Ascending aorta (tissue), 2 donors: ENCODE measurements at regions not wholly inside any gene's neighbourhood (a gene's known extent, or its start where the extent isn't known, plus 50 kb on each side); places are given as distances from the start of the nearest gene placed in this dataset.

Experiments
- DNase-seq, 2 donors: peaks; one replicate each; pipeline ENCODE4 v3.0.0-alpha.2; 2019; ENCODE audit warnings: low spot score in 2 of 2
- H3K27ac ChIP-seq, 2 donors: fragments of 200-600 bp; sonication (generic); one replicate each; pipeline ENCODE4 v1.5.1; 2016 to 2017; ENCODE audit warnings: mild to moderate bottlenecking in 1 of 2
- H3K27me3 ChIP-seq: fragments of 200-600 bp; sonication (generic); one replicate; pipeline ENCODE4 v1.5.1; 2017
- H3K36me3 ChIP-seq, 2 donors: fragments of 200-600 bp; sonication (generic); one replicate each; pipeline ENCODE4 v1.5.1; 2016
- H3K4me1 ChIP-seq, 2 donors: fragments of 200-600 bp; sonication (generic); one replicate each; pipeline ENCODE4 v1.5.1; 2016 to 2017; ENCODE audit warnings: mild to moderate bottlenecking in 1 of 2
- H3K4me3 ChIP-seq, 2 donors: fragments of 200-600 bp; sonication (generic); one replicate each; pipeline ENCODE4 v1.5.1; 2016 to 2017; ENCODE audit warnings: mild to moderate bottlenecking in 1 of 2
- H3K9me3 ChIP-seq, 2 donors: fragments of 200-600 bp; sonication (generic); one replicate each; pipeline ENCODE4 v1.5.1; 2016
- CTCF ChIP-seq, 3 experiments: fragments of 200-600 bp in 2 of 3; fragments of 450-650 bp in 1 of 3; sonication (generic) in 2 of 3; IDR thresholded peaks; one replicate each; pipeline ENCODE4 v1.5.1; 2016 to 2019; ENCODE audit warnings: antibody characterized with exemption in 3 of 3, mild to moderate bottlenecking in 1 of 3, moderate library complexity in 1 of 3
- intact Hi-C: fragments of 100-400 bp; cut with DNase I; formaldehyde crosslinking; loops from one replicate; pipeline ENCODE4 v1.15.1; 2023

DNA sequence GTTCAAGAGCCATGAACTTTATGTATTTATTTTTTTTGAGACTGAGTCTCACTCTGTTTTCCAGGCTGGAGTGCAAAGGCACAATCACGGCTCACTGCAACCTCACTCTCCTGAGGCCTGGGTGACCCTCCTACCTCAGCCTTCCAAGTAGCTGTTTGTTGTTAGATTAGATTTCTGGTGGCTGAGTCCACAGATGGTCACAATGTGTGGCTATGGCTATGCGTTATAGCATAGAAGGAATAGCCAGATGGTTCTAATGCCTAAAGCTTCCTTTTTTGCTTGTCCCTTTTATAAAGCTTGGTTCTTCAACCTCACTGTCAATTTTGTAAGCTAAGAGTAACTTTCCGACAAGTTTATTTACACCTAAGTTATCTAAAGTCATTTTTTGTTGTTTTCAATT, 62.3 kb upstream of the FMN2 start:
- intact Hi-C loops: no loop called here
- DNase-seq: no peak
- no peak overlapping the region for H3K27ac ChIP-seq
- no peaks in the 10 kb centered on the region for H3K4me1 ChIP-seq
- H3K27me3 ChIP-seq: no peaks in the 10 kb centered on the region
- TF ChIP-seq CTCF (IDR thresholded peaks at IDR 0.05): no peak
- no peaks in the 10 kb centered on the region for H3K9me3 ChIP-seq
- H3K4me3 ChIP-seq: no peak overlapping the region
- no peaks in the 10 kb centered on the region for H3K36me3 ChIP-seq

GRCh38 chr1:240030236-240030635, 61.4 kb upstream of the FMN2 start:
- intact Hi-C loops: no loop called here
- Histone ChIP-seq H3K4me1 (no peaks in the 10 kb centered on the region), H3K27ac (no peak overlapping the region), H3K36me3 (no peaks in the 10 kb centered on the region), H3K4me3 (no peak overlapping the region), H3K27me3 (no peaks in the 10 kb centered on the region), H3K9me3 (no peaks in the 10 kb centered on the region)
- no peak for TF ChIP-seq CTCF (IDR thresholded peaks at IDR 0.05)
- DNase-seq: no peak

DNA sequence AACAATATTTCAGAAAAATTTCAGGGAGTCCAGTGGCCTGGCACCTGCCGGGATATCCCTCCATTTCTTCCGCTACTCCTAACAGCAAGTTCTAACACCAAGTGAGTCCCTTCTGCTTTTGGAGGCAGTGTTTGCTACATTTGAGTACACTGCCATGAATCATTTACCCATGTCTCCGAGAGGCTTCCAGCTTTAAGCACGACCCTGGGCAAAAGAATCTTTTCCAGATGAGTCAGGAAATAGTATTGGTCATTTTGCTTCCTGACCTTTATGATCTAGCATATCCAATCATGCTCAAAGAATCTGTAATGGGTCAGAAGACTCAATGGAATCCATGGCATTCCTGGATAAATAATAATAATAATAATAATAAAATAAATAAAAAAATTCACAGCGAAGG, 60.7 kb upstream of the FMN2 start:
- no peak for DNase-seq
- Histone ChIP-seq H3K4me3 (no peak overlapping the region), H3K4me1 (no peaks in the 10 kb centered on the region), H3K9me3 (no peaks in the 10 kb centered on the region), H3K36me3 (no peaks in the 10 kb centered on the region), H3K27ac (no peak overlapping the region), H3K27me3 (no peaks in the 10 kb centered on the region)
- intact Hi-C loops: no loop called here
- TF ChIP-seq CTCF (IDR thresholded peaks at IDR 0.05): no peak

- no peaks in the 10 kb centered on the region for H3K4me1 ChIP-seq
- H3K36me3 ChIP-seq: no peaks in the 10 kb centered on the region
- intact Hi-C loops: no loop called here
- no peak overlapping the region for H3K4me3 ChIP-seq
- no peak for DNase-seq
- no peaks in the 10 kb centered on the region for H3K9me3 ChIP-seq
- no peak overlapping the region for H3K27ac ChIP-seq
- no peak for TF ChIP-seq CTCF (IDR thresholded peaks at IDR 0.05)
- H3K27me3 ChIP-seq: no peaks in the 10 kb centered on the region
Observed at GRCh38 chr1:240031414-240031813, 60.3 kb upstream of the FMN2 start.

GRCh38 chr1:240033406-240033805, 58.3 kb upstream of the FMN2 start:
- intact Hi-C loops: no loop called here
- H3K4me3 ChIP-seq: no peak overlapping the region

More at GRCh38 chr1:240033406-240033805, 58.3 kb upstream of the FMN2 start:
- Histone ChIP-seq H3K4me1 (no peaks in the 10 kb centered on the region), H3K27ac (no peak overlapping the region), H3K36me3 (no peaks in the 10 kb centered on the region), H3K9me3 (no peaks in the 10 kb centered on the region), H3K27me3 (no peaks in the 10 kb centered on the region)
- DNase-seq: no peak
- no peak for TF ChIP-seq CTCF (IDR thresholded peaks at IDR 0.05)
